Naive B cell (primary cell): ENCODE measurements at regions not wholly inside any gene's neighbourhood (a gene's known extent, or its start where the extent isn't known, plus 50 kb on each side); places are given as distances from the start of the nearest gene placed in this dataset.

Experiments
- ATAC-seq, 2 donors: fragments of 150-1000 bp; cut with Tn5 transposase; 2 replicates each; pipeline ENCODE4 v1.10.0; 2021; ENCODE audit warnings: low read depth in 2 of 2, mild to moderate bottlenecking in 2 of 2, moderate library complexity in 2 of 2
- DNase-seq: peaks from one replicate; pipeline ENCODE4 v3.0.0; 2022
- H3K27ac Mint-ChIP-seq, 6 donors: one replicate each; pipeline ENCODE4 v1.8.0; 2020 to 2022; ENCODE audit warnings: mild to moderate bottlenecking in 6 of 6, mixed read lengths in 6 of 6, moderate library complexity in 5 of 6, inconsistent platforms in 2 of 6
- H3K27me3 Mint-ChIP-seq, 3 donors: one replicate each; pipeline ENCODE4 v1.8.0; 2021 to 2022; ENCODE audit warnings: mixed read lengths in 3 of 3, mild to moderate bottlenecking in 1 of 3
- H3K36me3 Mint-ChIP-seq, 2 donors: one replicate each; pipeline ENCODE4 v1.8.0; 2020 to 2022; ENCODE audit warnings: mixed read lengths in 2 of 2, inconsistent platforms in 1 of 2, mild to moderate bottlenecking in 1 of 2
- H3K4me1 Mint-ChIP-seq, 3 donors: one replicate each; pipeline ENCODE4 v1.8.0; 2020 to 2022; ENCODE audit warnings: mixed read lengths in 3 of 3, inconsistent platforms in 1 of 3, mild to moderate bottlenecking in 1 of 3, moderate library complexity in 1 of 3
- H3K4me3 Mint-ChIP-seq, 8 donors: one replicate each; pipeline ENCODE4 v1.8.0; 2020 to 2022; ENCODE audit warnings: mild to moderate bottlenecking in 8 of 8, mixed read lengths in 8 of 8, moderate library complexity in 8 of 8, inconsistent platforms in 2 of 8
- H3K9me3 Mint-ChIP-seq, 7 donors: one replicate each; pipeline ENCODE4 v1.8.0; 2020 to 2022; ENCODE audit warnings: mixed read lengths in 7 of 7, mild to moderate bottlenecking in 5 of 7, inconsistent platforms in 2 of 7, moderate library complexity in 1 of 7

DNA sequence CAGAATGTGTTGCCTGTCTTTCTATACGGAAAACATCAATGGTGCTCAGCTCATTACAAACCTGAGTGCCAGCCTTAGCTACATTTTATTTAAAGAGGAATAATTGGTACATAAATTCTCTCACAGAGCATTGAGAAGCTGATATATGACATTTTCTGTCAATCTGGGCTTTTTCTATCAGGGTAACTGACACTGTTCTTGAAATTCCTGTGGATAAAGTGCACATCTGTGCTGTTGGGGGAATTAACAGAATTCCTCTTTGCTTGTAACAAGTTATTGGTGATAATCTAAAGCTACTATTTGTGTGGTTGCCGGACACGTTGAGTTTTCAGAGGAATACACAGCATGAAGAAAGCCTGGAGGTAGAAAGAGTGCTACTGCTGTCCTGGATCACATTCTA, 668.6 kb downstream of the SORCS1 start:
- Mint-ChIP-seq H3K36me3 (no peaks in the 10 kb centered on the region), H3K27ac (no peak overlapping the region), H3K9me3 (peaks cover 0 to 10% (median 2%) of the 10 kb centered on the region in 7 donors), H3K4me3 (no peak overlapping the region), H3K27me3 (no peaks in the 10 kb centered on the region), H3K4me1 (no peaks in the 10 kb centered on the region)
- no peak for DNase-seq
- ATAC-seq, result no peak

DNA sequence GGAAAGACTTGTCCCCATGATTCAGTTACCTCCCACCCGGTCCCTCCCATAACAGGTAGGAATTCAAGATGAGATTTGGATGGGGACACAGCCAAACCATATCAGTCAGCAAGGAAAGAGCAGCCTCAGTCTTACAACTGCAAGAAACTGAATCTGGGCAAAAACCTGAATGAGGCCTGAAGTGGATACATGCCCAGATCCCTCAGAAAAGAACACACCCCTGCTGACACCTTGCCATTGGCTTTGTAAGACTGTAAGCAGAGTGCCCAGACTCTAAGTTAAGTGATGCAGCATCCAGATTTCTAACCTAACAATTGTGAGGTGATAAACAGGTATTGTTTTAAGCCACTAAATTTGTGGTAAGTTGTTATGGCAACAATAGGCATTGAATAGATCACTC, 670.8 kb downstream of the SORCS1 start:
- no peaks in the 10 kb centered on the region for H3K4me1 Mint-ChIP-seq
- no peaks in the 10 kb centered on the region for H3K27me3 Mint-ChIP-seq
- H3K36me3 Mint-ChIP-seq, result no peaks in the 10 kb centered on the region
- ATAC-seq (no peak), DNase-seq (no peak)
- H3K4me3 Mint-ChIP-seq, result no peak overlapping the region
- H3K9me3 Mint-ChIP-seq, result peaks cover 0 to 10% (median 0%) of the 10 kb centered on the region in 7 donors
- no peak overlapping the region for H3K27ac Mint-ChIP-seq

DNA sequence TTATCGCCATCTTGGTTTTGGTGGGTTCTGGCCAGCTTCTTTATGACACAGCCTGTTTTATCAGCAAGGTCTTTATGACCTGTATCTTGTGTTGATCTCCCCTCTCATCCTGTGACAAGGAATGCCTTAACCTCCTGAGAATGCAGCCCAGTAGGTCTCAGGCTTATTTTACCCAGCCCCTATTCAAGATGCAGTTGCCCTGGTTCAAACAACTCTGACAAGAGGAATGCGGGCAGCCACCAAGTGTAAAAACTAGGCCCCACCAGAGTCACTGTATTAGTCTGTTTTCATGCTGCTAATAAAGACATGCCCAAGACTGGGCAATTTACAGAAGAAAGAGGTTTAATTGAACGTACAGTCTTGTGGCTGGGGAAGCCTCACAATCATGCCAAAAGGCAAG, 671.3 kb downstream of the SORCS1 start:
- Mint-ChIP-seq H3K27me3 (no peaks in the 10 kb centered on the region), H3K27ac (no peak overlapping the region), H3K9me3 (peaks cover 0 to 10% (median 0%) of the 10 kb centered on the region in 7 donors), H3K4me3 (no peak overlapping the region), H3K4me1 (no peaks in the 10 kb centered on the region), H3K36me3 (no peaks in the 10 kb centered on the region)
- ATAC-seq (no peak), DNase-seq (no peak)

DNA sequence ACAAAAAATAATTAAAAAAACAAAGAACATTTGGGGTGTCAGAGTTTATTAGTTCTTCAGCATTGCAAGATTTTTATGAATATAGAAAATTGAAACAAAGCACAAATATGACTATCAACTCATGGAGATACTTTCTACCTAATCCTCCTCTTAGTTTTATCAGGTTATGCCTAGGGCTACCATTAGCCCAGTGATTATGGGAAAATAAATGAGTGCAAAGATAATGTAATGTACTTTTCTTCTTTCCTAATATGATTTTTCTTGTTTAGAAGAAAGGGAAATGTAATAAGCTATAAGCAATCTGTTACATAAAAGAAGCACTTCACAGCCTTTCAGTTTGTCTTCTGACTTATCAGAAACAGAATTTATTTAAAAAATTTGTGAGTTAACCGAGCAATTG, 676.8 kb downstream of the SORCS1 start:
- no peak overlapping the region for H3K27ac Mint-ChIP-seq
- no peak for ATAC-seq
- no peak for DNase-seq
- H3K36me3 Mint-ChIP-seq, result no peaks in the 10 kb centered on the region
- H3K9me3 Mint-ChIP-seq, result peaks cover 0 to 6% (median 2%) of the 10 kb centered on the region in 7 donors
- no peak overlapping the region for H3K4me3 Mint-ChIP-seq
- H3K27me3 Mint-ChIP-seq, result no peaks in the 10 kb centered on the region
- no peaks in the 10 kb centered on the region for H3K4me1 Mint-ChIP-seq

DNA sequence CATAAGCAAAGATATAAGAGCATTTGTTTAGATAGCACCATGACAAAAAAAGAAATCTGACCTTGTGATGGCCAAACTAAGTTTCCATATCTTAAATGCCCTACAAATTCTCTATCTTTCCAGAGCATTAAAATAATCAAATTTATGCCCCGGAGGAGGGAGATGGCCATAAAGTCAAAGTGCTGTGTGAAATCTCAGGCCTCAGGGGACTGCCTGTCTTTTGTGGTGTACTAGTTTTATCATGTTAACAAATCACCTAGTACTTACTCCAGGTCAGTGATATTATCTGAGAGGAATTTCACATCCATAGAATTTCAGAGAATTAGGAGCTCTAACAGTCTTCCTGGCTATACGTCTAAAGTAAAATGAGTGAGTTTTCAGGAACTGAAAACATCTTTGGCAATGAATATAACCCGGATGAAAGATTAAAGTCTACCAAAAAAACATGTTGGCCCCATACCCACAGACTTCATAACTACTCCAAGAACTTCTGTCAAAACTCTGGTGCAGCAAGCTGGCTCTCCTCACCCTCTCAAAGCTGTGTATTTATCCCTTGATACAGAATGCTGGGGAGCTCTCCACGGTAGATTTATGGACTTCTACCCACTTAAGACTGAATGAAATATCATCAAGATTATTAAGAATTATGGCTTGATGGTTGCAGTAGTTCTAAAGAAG, 682.8 kb downstream of the SORCS1 start:
- H3K36me3 Mint-ChIP-seq, result no peaks in the 10 kb centered on the region
- H3K4me1 Mint-ChIP-seq, result no peaks in the 10 kb centered on the region
- DNase-seq (no peak), ATAC-seq (no peak)
- H3K27ac Mint-ChIP-seq, result no peak overlapping the region
- H3K9me3 Mint-ChIP-seq, result peaks cover 0 to 15% (median 3%) of the 10 kb centered on the region in 7 donors
- H3K4me3 Mint-ChIP-seq, result no peak overlapping the region
- H3K27me3 Mint-ChIP-seq, result no peaks in the 10 kb centered on the region

DNA sequence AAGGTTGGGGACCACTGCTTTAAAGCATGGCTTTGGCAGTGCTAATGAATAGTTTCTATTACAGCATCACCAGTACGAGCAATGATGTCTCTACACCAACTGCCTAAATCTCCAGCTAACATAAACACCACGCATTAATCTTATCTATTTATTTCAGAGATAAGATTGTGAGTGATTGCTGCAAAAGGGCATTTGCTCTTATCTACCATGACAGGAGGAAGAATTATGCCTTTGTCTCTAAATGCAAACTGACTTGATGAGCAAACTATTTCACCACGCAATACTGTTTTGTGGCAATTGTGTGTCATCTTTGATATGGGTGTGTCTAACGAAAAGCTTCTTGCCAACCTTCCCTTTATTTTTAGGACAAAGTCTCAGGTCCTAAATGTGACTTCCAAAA, 684.9 kb downstream of the SORCS1 start:
- no peak overlapping the region for H3K27ac Mint-ChIP-seq
- no peaks in the 10 kb centered on the region for H3K4me1 Mint-ChIP-seq
- ATAC-seq (no peak), DNase-seq (no peak)
- peaks cover 0 to 15% (median 2%) of the 10 kb centered on the region in 7 donors for H3K9me3 Mint-ChIP-seq
- no peaks in the 10 kb centered on the region for H3K27me3 Mint-ChIP-seq
- no peaks in the 10 kb centered on the region for H3K36me3 Mint-ChIP-seq
- no peak overlapping the region for H3K4me3 Mint-ChIP-seq

DNA sequence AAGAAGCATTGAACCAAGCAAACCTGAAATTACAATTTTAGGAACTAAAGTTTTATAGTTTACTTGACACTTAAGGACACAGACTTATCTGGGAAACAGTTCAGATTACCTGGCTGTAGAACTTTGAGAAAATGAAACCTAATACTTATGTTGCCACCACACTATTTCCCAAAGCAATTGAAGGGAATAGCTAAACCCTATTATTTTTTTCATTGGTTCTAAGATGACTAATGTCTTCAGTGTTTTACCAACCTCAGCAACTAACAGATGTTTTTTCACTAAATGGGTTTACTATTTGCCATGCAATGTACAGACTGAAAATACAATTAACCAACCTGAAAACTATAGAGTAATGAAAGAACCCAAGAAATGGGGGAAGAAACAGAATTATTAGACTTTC, 689.6 kb downstream of the SORCS1 start:
- H3K36me3 Mint-ChIP-seq, result no peaks in the 10 kb centered on the region
- ATAC-seq, result no peak

DNA sequence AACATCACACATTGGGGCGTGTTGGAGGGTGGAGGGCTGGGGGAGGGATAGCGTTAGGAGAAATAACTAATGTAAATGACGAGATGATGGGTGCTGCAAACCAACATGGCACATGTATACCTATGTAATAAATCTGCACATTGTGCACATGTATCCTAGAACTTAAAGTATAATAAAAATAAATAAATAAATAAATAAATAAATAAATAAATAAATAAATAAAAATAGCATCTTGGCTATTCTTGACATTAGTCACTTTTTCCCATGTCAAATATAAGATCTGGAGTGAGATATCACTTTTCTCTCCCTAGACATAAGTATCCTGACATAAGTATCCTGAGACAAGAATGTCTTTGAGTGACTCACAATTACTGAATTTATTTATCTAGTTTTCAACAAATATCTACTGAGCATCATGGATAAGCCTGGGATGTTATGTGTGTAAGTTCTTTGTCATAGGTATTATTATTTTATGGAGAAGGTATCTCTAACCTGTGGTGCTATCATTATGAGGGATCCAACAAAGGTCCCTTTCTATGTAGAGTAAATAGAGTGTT, 691.3 kb downstream of the SORCS1 start:
- H3K27ac Mint-ChIP-seq, result no peak overlapping the region
- ATAC-seq, result no peak
- H3K9me3 Mint-ChIP-seq, result peaks cover 4 to 13% (median 6%) of the 10 kb centered on the region in 7 donors
- no peaks in the 10 kb centered on the region for H3K36me3 Mint-ChIP-seq
- no peak for DNase-seq
- no peak overlapping the region for H3K4me3 Mint-ChIP-seq
- H3K4me1 Mint-ChIP-seq, result no peaks in the 10 kb centered on the region
- no peaks in the 10 kb centered on the region for H3K27me3 Mint-ChIP-seq

More for the DNA sequence above, 689.6 kb downstream of the SORCS1 start:
- Mint-ChIP-seq H3K27ac (no peak overlapping the region), H3K27me3 (no peaks in the 10 kb centered on the region), H3K4me3 (no peak overlapping the region), H3K9me3 (peaks cover 0 to 12% (median 4%) of the 10 kb centered on the region in 7 donors), H3K4me1 (no peaks in the 10 kb centered on the region)
- DNase-seq, result no peak

DNA sequence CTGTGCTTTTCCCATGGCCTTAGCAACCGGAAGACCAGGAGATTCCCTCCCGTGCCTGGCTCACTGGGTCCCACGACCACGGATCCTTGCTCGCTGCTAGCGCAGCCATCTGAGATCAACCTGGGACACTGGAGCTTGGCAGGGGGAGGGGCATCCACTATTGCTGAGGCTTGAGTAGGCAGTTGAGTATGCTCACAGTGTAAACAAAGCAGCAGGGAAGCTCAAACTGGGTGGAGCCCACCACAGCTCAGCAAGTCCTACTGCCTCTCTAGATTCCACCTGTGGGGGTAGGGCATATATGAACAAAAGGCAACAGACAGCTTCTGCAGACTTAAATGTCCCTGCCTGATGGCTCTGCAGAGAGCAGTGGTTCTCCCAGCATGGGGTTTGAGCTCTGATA, 697.0 kb downstream of the SORCS1 start:
- Mint-ChIP-seq H3K27me3 (no peaks in the 10 kb centered on the region), H3K27ac (no peak overlapping the region), H3K36me3 (no peaks in the 10 kb centered on the region), H3K4me3 (no peak overlapping the region), H3K9me3 (peaks cover 3 to 24% (median 12%) of the 10 kb centered on the region in 7 donors), H3K4me1 (no peaks in the 10 kb centered on the region)
- DNase-seq (no peak), ATAC-seq (no peak)

DNA sequence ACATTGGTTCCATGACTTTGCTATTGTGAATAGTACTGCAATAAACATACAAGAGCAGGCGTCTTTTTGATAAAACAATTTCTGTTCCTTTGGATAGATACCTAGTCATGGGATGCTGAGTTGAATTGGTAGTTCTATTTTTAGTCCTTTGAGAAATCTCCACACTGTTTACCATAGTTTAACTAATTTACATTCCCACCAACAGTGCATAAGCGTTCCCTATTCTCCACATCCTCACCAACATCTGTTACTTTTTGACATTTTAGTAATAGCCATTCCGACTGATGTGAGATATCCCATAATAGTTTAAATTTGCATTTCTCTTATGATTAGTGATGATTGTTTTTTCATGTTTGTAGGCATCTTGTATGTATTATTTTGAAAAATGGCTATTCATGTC, 707.0 kb downstream of the SORCS1 start:
- Mint-ChIP-seq H3K27me3 (no peaks in the 10 kb centered on the region), H3K4me1 (no peaks in the 10 kb centered on the region), H3K36me3 (peaks cover 0 to 5% of the 10 kb centered on the region in 2 donors), H3K4me3 (no peak overlapping the region), H3K9me3 (peaks cover under 1 to 13% (median 7%) of the 10 kb centered on the region in 7 donors), H3K27ac (no peak overlapping the region)
- DNase-seq (no peak), ATAC-seq (no peak)

DNA sequence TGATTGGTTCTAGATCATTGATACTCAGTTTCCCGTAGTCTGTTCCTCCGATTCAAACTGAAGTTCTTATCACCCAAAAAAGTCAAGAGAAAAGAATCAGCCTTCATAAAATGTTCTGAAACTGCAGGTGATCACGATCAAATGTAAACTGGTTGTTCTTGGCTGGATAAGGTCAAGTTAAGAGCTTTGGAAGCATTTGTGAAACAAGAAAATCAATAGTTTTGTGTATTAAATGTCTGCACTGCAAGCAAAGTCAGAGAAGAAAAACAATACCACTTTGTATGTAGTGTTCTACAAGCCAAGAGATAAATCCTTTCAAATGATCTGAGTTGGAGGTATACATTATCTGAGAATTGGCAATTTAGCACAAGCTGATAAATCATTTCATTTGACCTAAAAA, 710.3 kb downstream of the SORCS1 start:
- Mint-ChIP-seq H3K4me1 (no peaks in the 10 kb centered on the region), H3K9me3 (peaks cover 0 to 5% (median 0%) of the 10 kb centered on the region in 7 donors), H3K36me3 (no peaks in the 10 kb centered on the region), H3K27me3 (no peaks in the 10 kb centered on the region), H3K4me3 (no peak overlapping the region), H3K27ac (no peak overlapping the region)
- DNase-seq (no peak), ATAC-seq (no peak)

DNA sequence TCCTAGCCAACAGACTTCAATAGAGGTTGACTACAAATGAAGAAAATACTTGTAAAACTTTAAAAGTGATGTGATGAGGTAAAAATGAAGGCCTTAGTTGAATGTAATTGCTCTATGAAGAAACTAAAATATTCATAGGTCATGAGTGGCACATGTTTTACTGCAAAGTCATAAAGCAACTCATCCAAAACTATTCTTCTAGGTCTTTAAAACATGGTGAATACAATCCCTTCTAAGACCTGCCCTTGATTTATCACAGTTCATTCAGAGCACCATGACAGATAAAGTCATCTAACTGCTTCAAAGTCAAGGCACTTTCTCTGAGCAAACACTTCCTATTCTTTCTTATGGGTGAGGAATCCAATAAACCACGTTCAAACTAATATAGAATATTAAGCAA, 713.5 kb downstream of the SORCS1 start:
- no peaks in the 10 kb centered on the region for H3K4me1 Mint-ChIP-seq
- H3K9me3 Mint-ChIP-seq, result peaks cover 0 to 6% (median 2%) of the 10 kb centered on the region in 7 donors
- no peak for DNase-seq
- no peaks in the 10 kb centered on the region for H3K27me3 Mint-ChIP-seq
- H3K4me3 Mint-ChIP-seq, result no peak overlapping the region
- H3K36me3 Mint-ChIP-seq, result no peaks in the 10 kb centered on the region
- H3K27ac Mint-ChIP-seq, result no peak overlapping the region
- no peak for ATAC-seq

DNA sequence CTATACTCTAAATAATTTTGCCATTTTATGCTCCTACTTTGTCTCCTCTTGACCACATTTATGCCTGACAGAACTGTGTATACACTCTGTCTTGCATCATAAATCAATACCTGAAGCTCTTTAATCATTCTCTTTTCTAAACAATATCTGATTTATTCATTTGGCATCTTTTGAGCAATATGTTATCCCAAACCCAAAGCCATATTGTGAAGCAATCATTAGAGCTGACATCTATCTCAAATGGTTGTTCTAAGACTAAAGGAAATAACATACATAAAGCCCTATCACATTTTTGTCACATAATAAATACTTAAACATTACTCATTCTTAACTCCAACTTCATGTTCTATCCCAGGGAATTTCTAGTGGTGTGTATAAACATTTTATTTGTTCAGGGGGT, 717.6 kb downstream of the SORCS1 start:
- ATAC-seq (no peak), DNase-seq (no peak)
- Mint-ChIP-seq H3K27me3 (no peaks in the 10 kb centered on the region), H3K9me3 (peaks cover 0 to 9% (median 4%) of the 10 kb centered on the region in 7 donors), H3K27ac (no peak overlapping the region), H3K4me1 (no peaks in the 10 kb centered on the region), H3K4me3 (no peak overlapping the region), H3K36me3 (no peaks in the 10 kb centered on the region)

DNA sequence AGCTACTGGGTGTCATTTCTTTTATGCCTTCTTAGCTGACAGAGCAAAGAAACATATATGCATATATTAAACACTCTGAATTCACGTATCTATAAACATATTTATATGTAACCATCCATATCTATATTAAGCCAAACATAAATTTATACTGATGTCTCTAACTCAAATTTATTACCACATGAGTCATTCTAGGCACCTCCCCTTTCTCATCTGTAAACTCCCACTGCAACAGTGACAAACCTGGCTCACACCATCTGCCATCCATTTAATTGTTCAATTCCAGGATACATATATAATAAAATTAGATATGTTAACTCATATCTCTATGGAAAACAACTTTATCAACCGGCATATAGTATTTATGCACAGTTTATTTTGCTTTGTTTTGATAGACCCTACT, 722.3 kb downstream of the SORCS1 start:
- DNase-seq, result no peak
- no peaks in the 10 kb centered on the region for H3K27me3 Mint-ChIP-seq
- ATAC-seq, result no peak
- no peaks in the 10 kb centered on the region for H3K4me1 Mint-ChIP-seq
- H3K9me3 Mint-ChIP-seq, result peaks cover 0 to 9% (median 5%) of the 10 kb centered on the region in 7 donors
- no peak overlapping the region for H3K27ac Mint-ChIP-seq
- H3K36me3 Mint-ChIP-seq, result no peaks in the 10 kb centered on the region
- no peak overlapping the region for H3K4me3 Mint-ChIP-seq
